Cardiac fibroblast (primary cell): ENCODE measurements at regions not wholly inside any gene's neighbourhood (a gene's known extent, or its start where the extent isn't known, plus 50 kb on each side); places are given as distances from the start of the nearest gene placed in this dataset.

Source experiments
- DNase-seq, 2 donors: peaks; one replicate each; pipeline versions ENCODE4 v3.0.0 to v3.0.0-alpha.2; 2010; ENCODE audit warnings: low read depth in 2 of 2
- H3K4me3 ChIP-seq, 2 donors: replicated peaks in 1 of 2; 1 replicate in 1 of 2; 2 replicates in 1 of 2; pipeline ENCODE4 v1.5.1; 2011; ENCODE audit warnings: low read depth in 2 of 2, low read length in 2 of 2, mild to moderate bottlenecking in 2 of 2, moderate library complexity in 1 of 2
- CTCF ChIP-seq: IDR thresholded peaks from one replicate; pipeline ENCODE4 v1.5.1; 2011; ENCODE audit warnings: low read depth, mild to moderate bottlenecking, low read length, inconsistent platforms

GRCh38 chr7:111630862-111631261, 68.6 kb upstream of the IMMP2L start:
- H3K4me3 ChIP-seq: no peak overlapping the region
- TF ChIP-seq CTCF: no peak
- DNase-seq: no peak

GRCh38 chr7:111622084-111622483, 59.8 kb upstream of the IMMP2L start:
- DNase-seq: no peak

More at GRCh38 chr7:111622084-111622483, 59.8 kb upstream of the IMMP2L start:
- no peak overlapping the region for H3K4me3 ChIP-seq
- no peak for TF ChIP-seq CTCF
